IPS-18a (cell line): ENCODE measurements at regions not wholly inside any gene's neighbourhood (a gene's known extent, or its start where the extent isn't known, plus 50 kb on each side); places are given as distances from the start of the nearest gene placed in this dataset.

ENCODE experiments used
- H3K27ac ChIP-seq: one replicate; pipeline ENCODE4 v1.5.1; 2013; ENCODE audit warnings: low read length
- H3K27me3 ChIP-seq: one replicate; pipeline ENCODE4 v1.6.1; 2013; ENCODE audit warnings: mild to moderate bottlenecking, low read length; ENCODE audit not compliant: control insufficient read depth, insufficient read depth
- H3K36me3 ChIP-seq: one replicate; pipeline ENCODE4 v1.6.1; 2013; ENCODE audit warnings: low read depth, low read length; ENCODE audit not compliant: control insufficient read depth
- H3K4me1 ChIP-seq: one replicate; pipeline ENCODE4 v1.6.1; 2013; ENCODE audit warnings: low read depth, low read length; ENCODE audit not compliant: control insufficient read depth
- H3K4me3 ChIP-seq: one replicate; pipeline ENCODE4 v1.5.1; 2013; ENCODE audit warnings: low read length
- H3K9ac ChIP-seq: one replicate; pipeline ENCODE4 v1.6.1; 2013; ENCODE audit warnings: mild to moderate bottlenecking, low read length, moderate library complexity
- H3K9me3 ChIP-seq: one replicate; pipeline ENCODE4 v1.6.1; 2013; ENCODE audit warnings: low read depth, low read length; ENCODE audit not compliant: control insufficient read depth

- Histone ChIP-seq H3K9me3 (no peaks in the 10 kb centered on the region), H3K27me3 (no peaks in the 10 kb centered on the region), H3K4me3 (no peak overlapping the region), H3K36me3 (no peaks in the 10 kb centered on the region), H3K27ac (no peak overlapping the region), H3K4me1 (no peaks in the 10 kb centered on the region), H3K9ac (no peak overlapping the region)
Observed at GRCh38 chr15:93860701-93861100, 370.7 kb upstream of the MCTP2 start.

DNA sequence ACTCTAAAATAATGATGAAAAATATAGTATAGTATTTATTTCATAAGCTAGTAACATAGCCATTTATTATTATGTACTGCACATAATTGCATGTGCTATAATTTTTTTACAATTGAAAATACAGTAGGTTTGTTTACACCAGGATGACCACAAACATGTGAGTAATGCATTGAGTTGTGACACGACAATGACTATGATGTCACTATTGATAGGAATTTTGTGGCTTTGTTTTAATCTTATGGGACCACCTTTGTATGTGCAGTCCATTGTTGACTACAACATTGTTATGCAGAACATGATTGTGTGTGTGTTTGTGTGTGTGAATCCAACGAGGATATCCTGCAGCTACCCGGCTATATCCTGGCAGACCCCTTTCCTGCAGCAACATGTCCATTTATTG is 372.2 kb upstream of the MCTP2 start:
- Histone ChIP-seq H3K27me3 (no peaks in the 10 kb centered on the region), H3K9me3 (no peaks in the 10 kb centered on the region), H3K27ac (no peak overlapping the region), H3K36me3 (no peaks in the 10 kb centered on the region), H3K4me1 (no peaks in the 10 kb centered on the region), H3K9ac (no peak overlapping the region), H3K4me3 (no peak overlapping the region)

DNA sequence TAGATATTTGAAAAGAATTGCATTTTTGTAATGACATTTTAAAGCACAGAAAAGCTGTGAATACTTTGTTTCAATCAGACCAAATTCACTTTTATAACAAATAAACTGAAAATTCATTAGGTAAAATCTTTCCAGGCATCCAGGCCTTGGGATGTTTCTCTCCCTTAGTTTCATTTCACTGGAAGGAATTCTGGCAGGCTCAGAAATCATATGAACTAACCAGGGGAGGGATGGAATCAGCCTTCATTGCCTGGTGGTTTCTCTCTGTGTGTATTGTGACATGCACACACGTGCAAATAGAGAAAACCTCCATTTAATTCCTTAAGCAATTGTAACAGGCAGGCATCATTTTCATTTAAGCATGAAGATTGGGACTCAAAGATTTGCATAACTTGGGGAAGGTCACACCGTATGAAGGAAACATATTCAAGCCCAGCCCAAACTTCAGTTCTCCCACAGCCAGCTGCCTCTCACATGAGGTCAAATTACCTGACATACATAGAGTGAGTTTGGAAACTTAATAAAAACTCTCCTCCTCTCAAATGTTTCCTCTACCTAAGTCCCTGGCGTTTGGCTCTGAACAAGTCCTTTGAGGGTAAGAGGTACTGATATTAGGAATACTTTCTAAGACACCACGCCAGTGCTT is 376.1 kb upstream of the MCTP2 start:
- H3K27ac ChIP-seq = no peak overlapping the region
- H3K4me1 ChIP-seq = no peaks in the 10 kb centered on the region
- H3K27me3 ChIP-seq = no peaks in the 10 kb centered on the region
- no peak overlapping the region for H3K9ac ChIP-seq
- no peaks in the 10 kb centered on the region for H3K9me3 ChIP-seq
- no peaks in the 10 kb centered on the region for H3K36me3 ChIP-seq
- no peak overlapping the region for H3K4me3 ChIP-seq

DNA sequence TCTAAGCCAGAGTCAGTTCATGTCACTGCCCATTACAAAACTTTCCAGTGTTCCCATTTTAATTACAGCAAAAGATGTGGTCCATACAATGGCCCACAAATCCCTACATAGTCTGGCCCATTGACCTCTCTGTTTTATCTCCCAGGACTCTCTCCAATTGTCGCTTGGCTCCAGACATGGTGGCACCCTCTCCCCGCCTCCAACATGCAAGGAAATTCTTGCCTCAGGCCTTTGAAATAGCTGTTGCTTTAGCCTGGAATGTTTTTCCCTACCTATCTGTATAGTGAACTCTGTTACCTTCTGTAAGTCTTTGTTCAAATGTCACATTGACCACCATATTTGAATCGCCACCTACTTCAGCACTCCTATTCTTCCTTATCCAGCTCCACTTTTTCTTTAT is 377.3 kb upstream of the MCTP2 start:
- no peaks in the 10 kb centered on the region for H3K36me3 ChIP-seq
- H3K9me3 ChIP-seq = no peaks in the 10 kb centered on the region
- no peak overlapping the region for H3K4me3 ChIP-seq
- H3K9ac ChIP-seq = no peak overlapping the region
- H3K4me1 ChIP-seq = no peaks in the 10 kb centered on the region
- no peak overlapping the region for H3K27ac ChIP-seq
- H3K27me3 ChIP-seq = no peaks in the 10 kb centered on the region

DNA sequence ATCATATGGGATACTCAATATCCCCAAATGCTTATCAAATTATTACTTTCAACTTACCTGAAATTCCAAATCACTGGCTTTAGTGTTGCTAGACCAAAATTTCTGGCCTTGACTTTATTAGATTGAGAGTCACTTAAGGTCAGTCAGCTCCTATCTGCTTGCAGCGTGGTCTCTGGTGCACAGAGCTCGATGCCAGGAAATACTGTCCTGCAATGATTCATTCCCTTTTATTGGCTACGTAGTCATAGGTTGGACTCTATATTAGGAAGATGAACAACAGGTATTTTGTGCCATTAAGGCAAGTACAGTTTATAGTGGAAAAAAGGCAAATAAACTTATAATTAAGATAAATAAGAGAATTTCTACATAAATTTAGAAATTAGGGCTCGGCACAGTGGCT is 378.6 kb upstream of the MCTP2 start:
- Histone ChIP-seq H3K27ac (no peak overlapping the region), H3K27me3 (no peaks in the 10 kb centered on the region), H3K9ac (no peak overlapping the region), H3K36me3 (no peaks in the 10 kb centered on the region), H3K4me1 (no peaks in the 10 kb centered on the region), H3K4me3 (no peak overlapping the region), H3K9me3 (no peaks in the 10 kb centered on the region)

DNA sequence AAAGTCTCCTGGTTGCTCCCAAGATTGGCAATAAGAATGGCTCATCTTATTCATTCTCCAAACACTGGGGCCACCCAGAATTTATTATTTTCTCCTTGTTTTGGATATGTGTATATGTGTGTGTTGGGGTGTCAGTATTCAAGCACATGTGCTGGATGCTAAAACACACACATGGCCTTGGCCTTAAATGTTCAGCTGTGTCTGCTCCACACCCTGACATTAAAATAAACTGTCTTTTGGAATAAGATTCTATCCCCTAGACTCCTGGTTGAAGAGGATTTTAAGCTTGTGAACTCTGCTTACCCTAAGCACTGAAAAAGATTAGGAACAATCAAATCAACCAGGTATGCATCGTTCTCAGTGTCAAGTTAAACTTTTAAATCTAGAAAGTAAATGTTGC is 382.9 kb upstream of the MCTP2 start:
- Histone ChIP-seq H3K4me3 (no peak overlapping the region), H3K27me3 (no peaks in the 10 kb centered on the region), H3K4me1 (no peaks in the 10 kb centered on the region), H3K9me3 (no peaks in the 10 kb centered on the region), H3K27ac (no peak overlapping the region), H3K9ac (no peak overlapping the region), H3K36me3 (no peaks in the 10 kb centered on the region)

GRCh38 chr15:93848076-93848475 is 383.3 kb upstream of the MCTP2 start:
- Histone ChIP-seq H3K27ac (no peak overlapping the region), H3K9ac (no peak overlapping the region), H3K9me3 (no peaks in the 10 kb centered on the region), H3K36me3 (no peaks in the 10 kb centered on the region), H3K4me1 (no peaks in the 10 kb centered on the region), H3K4me3 (no peak overlapping the region), H3K27me3 (no peaks in the 10 kb centered on the region)

- Histone ChIP-seq H3K9ac (no peak overlapping the region), H3K4me3 (no peak overlapping the region), H3K27ac (no peak overlapping the region), H3K27me3 (no peaks in the 10 kb centered on the region), H3K9me3 (no peaks in the 10 kb centered on the region), H3K4me1 (no peaks in the 10 kb centered on the region), H3K36me3 (no peaks in the 10 kb centered on the region)
Observed at GRCh38 chr15:93846148-93846547, 385.2 kb upstream of the MCTP2 start.

- no peak overlapping the region for H3K4me3 ChIP-seq
- no peak overlapping the region for H3K9ac ChIP-seq
- no peaks in the 10 kb centered on the region for H3K36me3 ChIP-seq
- peaks cover 14% of the 10 kb centered on the region for H3K4me1 ChIP-seq
- no peaks in the 10 kb centered on the region for H3K27me3 ChIP-seq
- no peak overlapping the region for H3K27ac ChIP-seq
- no peaks in the 10 kb centered on the region for H3K9me3 ChIP-seq
Observed at GRCh38 chr15:93837450-93837849, 393.9 kb upstream of the MCTP2 start.

GRCh38 chr15:93835344-93835743 is 396.0 kb upstream of the MCTP2 start:
- H3K4me3 ChIP-seq = no peak overlapping the region
- H3K36me3 ChIP-seq = no peaks in the 10 kb centered on the region
- H3K27ac ChIP-seq = no peak overlapping the region
- H3K9ac ChIP-seq = no peak overlapping the region
- H3K27me3 ChIP-seq = no peaks in the 10 kb centered on the region
- peaks cover 14% of the 10 kb centered on the region for H3K4me1 ChIP-seq
- no peaks in the 10 kb centered on the region for H3K9me3 ChIP-seq

- Histone ChIP-seq H3K27ac (no peak overlapping the region), H3K9me3 (no peaks in the 10 kb centered on the region), H3K4me3 (no peak overlapping the region), H3K36me3 (no peaks in the 10 kb centered on the region), H3K27me3 (no peaks in the 10 kb centered on the region), H3K4me1 (peaks cover 13% of the 10 kb centered on the region), H3K9ac (no peak overlapping the region)
Observed at GRCh38 chr15:93831641-93832040, 399.7 kb upstream of the MCTP2 start.

GRCh38 chr15:93830221-93831080 is 400.9 kb upstream of the MCTP2 start:
- Histone ChIP-seq H3K9ac (no peak overlapping the region), H3K27me3 (no peaks in the 10 kb centered on the region), H3K9me3 (no peaks in the 10 kb centered on the region), H3K4me3 (no peak overlapping the region), H3K4me1 (peaks cover 15% of the 10 kb centered on the region), H3K27ac (no peak overlapping the region), H3K36me3 (no peaks in the 10 kb centered on the region)
